Left ventricle myocardium inferior (tissue), 1 donor: ENCODE measurements at regions not wholly inside any gene's neighbourhood (a gene's known extent, or its start where the extent isn't known, plus 50 kb on each side); places are given as distances from the start of the nearest gene placed in this dataset.

ENCODE experiments used
- DNase-seq: peaks from one replicate; pipeline ENCODE4 v3.0.0-alpha.2; 2020
- H3K27ac ChIP-seq: fragments of 200-600 bp; replicated peaks from 2 replicates; pipeline ENCODE4 v1.8.0; 2021
- H3K27me3 ChIP-seq: fragments of 200-600 bp; 2 replicates; pipeline ENCODE4 v1.8.0; 2021; ENCODE audit warnings: low read depth
- H3K36me3 ChIP-seq: fragments of 200-600 bp; 2 replicates; pipeline ENCODE4 v1.8.0; 2021
- H3K4me1 ChIP-seq: fragments of 200-600 bp; 2 replicates; pipeline ENCODE4 v1.8.0; 2021
- H3K4me3 ChIP-seq: fragments of 200-600 bp; 2 replicates; pipeline ENCODE4 v1.8.0; 2021; ENCODE audit warnings: mild to moderate bottlenecking, moderate library complexity
- H3K9me3 ChIP-seq: fragments of 200-600 bp; replicated peaks from 2 replicates; pipeline ENCODE4 v1.8.0; 2021
- intact Hi-C: fragments of 100-400 bp; cut with micrococcal nuclease; formaldehyde crosslinking; loops from one replicate; pipeline ENCODE4 v1.11.0; 2022
- TF ChIP-seq, protein P1 (sequence below): fragments of 200-600 bp; IDR thresholded peaks from 2 replicates; pipeline ENCODE4 v1.8.0; 2021; ENCODE audit warnings: antibody characterized with exemption, mild to moderate bottlenecking, borderline replicate concordance
- donor health status: DM: no; HTN: yes; CAD: no; lungs with severe emphysema.

DNA sequence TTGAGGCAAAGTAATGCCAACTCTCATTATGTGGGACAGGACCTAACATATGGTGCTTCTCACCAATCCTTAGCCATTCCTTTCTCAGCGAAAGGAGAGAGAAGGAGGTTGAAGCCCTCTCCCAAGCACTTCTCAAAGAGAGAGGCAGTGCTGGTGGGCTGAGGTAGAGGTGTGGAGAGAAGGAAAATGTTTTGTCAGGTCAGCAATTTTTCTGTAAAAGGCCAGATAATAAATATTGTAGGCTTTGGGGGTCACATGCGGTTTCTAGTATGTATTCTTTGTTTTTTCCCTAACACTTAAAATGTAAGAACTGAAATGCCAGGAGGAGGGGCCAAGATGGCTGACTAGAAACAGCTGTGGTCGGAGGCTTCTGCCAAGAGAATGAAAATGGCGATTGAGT, 225.0 kb upstream of the NPY start:
- DNase-seq = no peak
- no peak overlapping the region for H3K4me3 ChIP-seq
- TF ChIP-seq, protein P1, sequence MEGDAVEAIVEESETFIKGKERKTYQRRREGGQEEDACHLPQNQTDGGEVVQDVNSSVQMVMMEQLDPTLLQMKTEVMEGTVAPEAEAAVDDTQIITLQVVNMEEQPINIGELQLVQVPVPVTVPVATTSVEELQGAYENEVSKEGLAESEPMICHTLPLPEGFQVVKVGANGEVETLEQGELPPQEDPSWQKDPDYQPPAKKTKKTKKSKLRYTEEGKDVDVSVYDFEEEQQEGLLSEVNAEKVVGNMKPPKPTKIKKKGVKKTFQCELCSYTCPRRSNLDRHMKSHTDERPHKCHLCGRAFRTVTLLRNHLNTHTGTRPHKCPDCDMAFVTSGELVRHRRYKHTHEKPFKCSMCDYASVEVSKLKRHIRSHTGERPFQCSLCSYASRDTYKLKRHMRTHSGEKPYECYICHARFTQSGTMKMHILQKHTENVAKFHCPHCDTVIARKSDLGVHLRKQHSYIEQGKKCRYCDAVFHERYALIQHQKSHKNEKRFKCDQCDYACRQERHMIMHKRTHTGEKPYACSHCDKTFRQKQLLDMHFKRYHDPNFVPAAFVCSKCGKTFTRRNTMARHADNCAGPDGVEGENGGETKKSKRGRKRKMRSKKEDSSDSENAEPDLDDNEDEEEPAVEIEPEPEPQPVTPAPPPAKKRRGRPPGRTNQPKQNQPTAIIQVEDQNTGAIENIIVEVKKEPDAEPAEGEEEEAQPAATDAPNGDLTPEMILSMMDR = no peak

DNA sequence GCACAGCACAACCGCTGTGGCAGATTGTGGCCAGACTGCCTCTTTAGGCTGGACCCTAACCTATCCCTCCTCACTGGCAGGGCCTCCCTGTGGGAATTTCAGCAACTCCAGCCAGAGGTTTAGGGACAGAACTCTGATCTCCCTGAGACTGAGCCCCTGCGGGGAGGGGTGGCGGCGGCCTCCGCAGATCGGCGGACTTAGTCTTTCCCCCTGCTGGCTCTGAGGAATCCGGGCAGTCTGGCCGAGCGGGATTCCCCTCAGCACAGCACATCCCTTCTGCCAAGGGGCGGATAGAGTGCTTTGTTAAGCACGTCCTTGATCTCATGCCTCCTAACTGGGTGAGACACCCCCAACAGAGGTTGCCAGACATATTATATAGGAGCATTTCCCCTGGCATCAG, 224.2 kb upstream of the NPY start:
- H3K4me1 ChIP-seq = no peaks in the 10 kb centered on the region
- no peak for DNase-seq
- no peak overlapping the region for H3K27ac ChIP-seq
- H3K27me3 ChIP-seq = peaks cover 3% of the 10 kb centered on the region
- no peak overlapping the region for H3K4me3 ChIP-seq
- no peaks in the 10 kb centered on the region for H3K9me3 ChIP-seq
- intact Hi-C loops = no loop called here
- no peaks in the 10 kb centered on the region for H3K36me3 ChIP-seq
- TF ChIP-seq, protein P1 = no peak

More for the DNA sequence above, 225.0 kb upstream of the NPY start:
- H3K9me3 ChIP-seq = no peaks in the 10 kb centered on the region
- no peak overlapping the region for H3K27ac ChIP-seq
- peaks cover 3% of the 10 kb centered on the region for H3K27me3 ChIP-seq
- no peaks in the 10 kb centered on the region for H3K36me3 ChIP-seq
- intact Hi-C loops = no loop called here
- no peaks in the 10 kb centered on the region for H3K4me1 ChIP-seq

- Histone ChIP-seq H3K9me3 (no peaks in the 10 kb centered on the region), H3K36me3 (no peaks in the 10 kb centered on the region), H3K4me3 (no peak overlapping the region), H3K27me3 (no peaks in the 10 kb centered on the region), H3K27ac (no peak overlapping the region), H3K4me1 (no peaks in the 10 kb centered on the region)
- intact Hi-C loops = no loop called here
- TF ChIP-seq, protein P1 = no peak
- DNase-seq = no peak
These were observed 220.3 kb upstream of the NPY start for GRCh38 chr7:24063721-24064120.

- DNase-seq = no peak
- intact Hi-C loops = no loop called here
- Histone ChIP-seq H3K4me3 (no peak overlapping the region), H3K27ac (no peak overlapping the region), H3K4me1 (no peaks in the 10 kb centered on the region), H3K36me3 (no peaks in the 10 kb centered on the region), H3K9me3 (no peaks in the 10 kb centered on the region), H3K27me3 (no peaks in the 10 kb centered on the region)
- TF ChIP-seq, protein P1 = no peak
These were observed 214.2 kb upstream of the NPY start for GRCh38 chr7:24069751-24070150.

GRCh38 chr7:24073651-24074420, 210.2 kb upstream of the NPY start:
- no peak for DNase-seq
- TF ChIP-seq, protein P1 = no peak
- intact Hi-C loops = no loop called here

More at GRCh38 chr7:24073651-24074420, 210.2 kb upstream of the NPY start:
- no peak overlapping the region for H3K4me3 ChIP-seq
- H3K27ac ChIP-seq = no peak overlapping the region
- H3K9me3 ChIP-seq = no peaks in the 10 kb centered on the region
- no peaks in the 10 kb centered on the region for H3K4me1 ChIP-seq
- H3K27me3 ChIP-seq = no peaks in the 10 kb centered on the region
- H3K36me3 ChIP-seq = no peaks in the 10 kb centered on the region
